ENCODE measurements at regions not wholly inside any gene's neighbourhood (a gene's known extent, or its start where the extent isn't known, plus 50 kb on each side); places are given as distances from the start of the nearest gene placed in this dataset.

DNA sequence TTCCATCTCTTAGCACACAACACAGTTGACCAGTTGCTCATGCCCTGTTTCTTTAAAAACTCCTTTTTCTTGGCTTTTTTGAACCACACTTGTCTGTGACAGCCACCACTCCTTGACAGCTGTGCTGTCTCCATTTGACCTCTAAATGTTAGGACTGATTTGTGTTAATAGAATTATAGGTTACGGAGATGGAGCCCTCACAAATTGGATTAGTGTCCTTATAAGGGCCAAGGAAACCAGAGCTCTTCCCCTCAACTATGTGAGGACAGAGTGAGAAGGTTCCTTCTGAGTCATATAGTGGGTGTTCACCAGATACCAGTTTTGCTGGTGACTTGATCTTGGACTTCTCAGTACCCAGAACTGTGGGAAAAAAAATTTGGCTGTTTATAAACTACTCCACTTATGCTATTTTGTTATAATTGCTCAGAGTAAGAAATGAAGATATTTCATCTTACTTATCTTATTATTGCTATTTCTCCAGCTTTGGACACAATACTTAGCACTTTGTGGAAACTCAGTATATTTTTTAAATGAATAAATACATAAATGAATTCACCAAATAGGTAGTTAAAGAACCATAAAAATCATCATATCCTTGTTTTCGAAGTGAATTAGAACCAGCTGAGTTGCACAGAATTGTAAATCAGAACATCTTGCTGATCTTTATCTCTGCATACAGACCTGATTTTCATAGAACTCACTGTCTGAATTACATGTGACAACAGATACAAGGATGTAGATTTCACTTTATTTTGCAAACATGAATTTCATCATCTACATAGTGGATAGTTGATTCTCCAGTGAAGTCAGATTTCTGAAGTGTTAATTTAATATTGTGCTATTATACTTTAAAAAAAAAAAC, 598.5 kb upstream of the IRAK1BP1 start:
- dilution Hi-C loops (cut with HindIII; ENCODE audit: low sequenced_read_pairs, unreplicated experiment) (no loop called here), in situ Hi-C loops (cut with MboI; ENCODE audit: low sequenced_read_pairs) (no loop called here), intact Hi-C loops (cut with micrococcal nuclease) (no loop called here)
- Histone ChIP-seq H3K79me1 (ENCODE audit: low read depth in 1 of 2, low read length in 2 of 2) (no peaks in the 10 kb centered on the region), H2BK20ac (ENCODE audit: low read depth, low read length) (no peak overlapping the region), H3K56ac (ENCODE audit: extremely low read depth, insufficient read depth, low read length) (no peak overlapping the region), H2BK15ac (ENCODE audit: low read depth, low read length) (no peak overlapping the region), H4K5ac (ENCODE audit: low read depth, low read length) (no peak overlapping the region), H3K4me2 (ENCODE audit: low read depth, low read length) (no peak overlapping the region), H2AFZ (replicated peaks; ENCODE audit: low read length, poor library complexity) (no peak overlapping the region), H3K4ac (ENCODE audit: low read depth, low read length) (no peak overlapping the region), H3K27me3 (ENCODE audit: control insufficient read depth, insufficient read depth, low read length) (no peaks in the 10 kb centered on the region), H4K8ac (ENCODE audit: low read depth in 2 of 2, low read length in 2 of 2) (no peak overlapping the region), H3K9me1 (ENCODE audit: insufficient read depth, low read length) (no peaks in the 10 kb centered on the region), H2AK9ac (replicated peaks; ENCODE audit: low read depth, low read length, poor library complexity) (no peak overlapping the region), H4K20me1 (ENCODE audit: insufficient read depth, low read length) (no peaks in the 10 kb centered on the region), H2AK5ac (ENCODE audit: low read depth, low read length) (no peak overlapping the region), H2BK120ac (ENCODE audit: low read depth, low read length) (no peak overlapping the region), H3K4me3 (ENCODE audit: insufficient read depth, low read depth, low read length) (no peak overlapping the region), H3K14ac (replicated peaks; ENCODE audit: low read depth, low read length) (no peak overlapping the region), H3K23ac (ENCODE audit: low read depth, low read length) (no peak overlapping the region), H3K9ac (ENCODE audit: low read depth, low read length) (no peak overlapping the region), H3K9me3 (ENCODE audit: control insufficient read depth, insufficient read depth, low read length) (no peaks in the 10 kb centered on the region), H2BK5ac (ENCODE audit: low read depth, low read length, poor library complexity, severe bottlenecking) (no peak overlapping the region), H4K91ac (ENCODE audit: insufficient read depth, low read depth, low read length) (no peak overlapping the region), H3K27ac (ENCODE audit: insufficient read depth, low read length) (no peak overlapping the region), H3K4me1 (ENCODE audit: control insufficient read depth, insufficient read depth, low read length) (no peaks in the 10 kb centered on the region), H3K18ac (ENCODE audit: low read depth, low read length) (no peak overlapping the region), H3K36me3 (ENCODE audit: control insufficient read depth, insufficient read depth, low read length) (no peaks in the 10 kb centered on the region)
- no TSS peak for BruUV-seq (replicated peaks)
- ChIA-PET POLR2A (ENCODE audit: unreplicated experiment) (no interaction called here), CTCF (no interaction called here)
- WGBS, 2 experiments (ENCODE audit: extremely low coverage in 2 of 2, insufficient read length in 1 of 2), result no CpG with 5 or more reads among the region's 2 CpGs
- no peak for ATAC-seq (ENCODE audit: low read depth)
- no peak for DNase-seq
- TF ChIP-seq FOS (IDR thresholded peaks at IDR 0.05; ENCODE audit: low read depth, low read length) (no peak), MXI1 (IDR thresholded peaks at IDR 0.05; ENCODE audit: borderline replicate concordance, low read depth, low read length) (no peak), RAD21 (IDR thresholded peaks at IDR 0.05; ENCODE audit: low read length) (no peak), BHLHE40 (IDR thresholded peaks at IDR 0.05; ENCODE audit: low read depth, low read length) (no peak)
- TF ChIP-seq, protein P1, sequence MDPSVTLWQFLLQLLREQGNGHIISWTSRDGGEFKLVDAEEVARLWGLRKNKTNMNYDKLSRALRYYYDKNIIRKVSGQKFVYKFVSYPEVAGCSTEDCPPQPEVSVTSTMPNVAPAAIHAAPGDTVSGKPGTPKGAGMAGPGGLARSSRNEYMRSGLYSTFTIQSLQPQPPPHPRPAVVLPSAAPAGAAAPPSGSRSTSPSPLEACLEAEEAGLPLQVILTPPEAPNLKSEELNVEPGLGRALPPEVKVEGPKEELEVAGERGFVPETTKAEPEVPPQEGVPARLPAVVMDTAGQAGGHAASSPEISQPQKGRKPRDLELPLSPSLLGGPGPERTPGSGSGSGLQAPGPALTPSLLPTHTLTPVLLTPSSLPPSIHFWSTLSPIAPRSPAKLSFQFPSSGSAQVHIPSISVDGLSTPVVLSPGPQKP (IDR thresholded peaks at IDR 0.05; ENCODE audit: borderline replicate concordance, low read depth, low read length), result no peak

Measured in IMR-90 (cell line).